NCI-H2196 (cell line): ENCODE measurements at regions not wholly inside any gene's neighbourhood (a gene's known extent, or its start where the extent isn't known, plus 50 kb on each side); places are given as distances from the start of the nearest gene placed in this dataset.
"Not testable (repeated sequence)": the region's sequence is repeated elsewhere in the genome, so short reads cannot be mapped to it uniquely, and the experiment has no call there.

ENCODE experiments used
- DNase-seq: peaks from one replicate; lab custom pipeline; 2025; ENCODE audit not compliant: unreplicated experiment; lab: John Stamatoyannopoulos, UW

DNA sequence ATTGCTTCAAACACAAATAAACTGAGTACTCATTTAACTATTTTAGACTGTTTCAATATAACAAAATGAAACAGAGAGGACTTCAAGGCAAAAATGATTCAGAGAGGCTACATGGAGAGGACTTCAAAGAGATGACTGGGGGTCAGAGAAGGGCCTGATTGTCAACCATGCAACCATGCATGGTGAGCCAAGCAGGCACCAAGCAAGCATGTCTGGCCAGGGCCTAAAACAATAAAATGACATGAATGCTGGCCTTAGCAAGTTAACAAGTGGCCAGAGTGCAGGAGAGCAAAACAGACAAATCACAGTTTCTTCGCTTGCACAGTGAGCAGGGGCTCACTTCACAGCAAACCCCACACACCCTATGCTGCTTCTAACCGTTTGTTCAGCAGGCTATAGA is 356.5 kb upstream of the MTPN start:
- DNase-seq = no peak

DNA sequence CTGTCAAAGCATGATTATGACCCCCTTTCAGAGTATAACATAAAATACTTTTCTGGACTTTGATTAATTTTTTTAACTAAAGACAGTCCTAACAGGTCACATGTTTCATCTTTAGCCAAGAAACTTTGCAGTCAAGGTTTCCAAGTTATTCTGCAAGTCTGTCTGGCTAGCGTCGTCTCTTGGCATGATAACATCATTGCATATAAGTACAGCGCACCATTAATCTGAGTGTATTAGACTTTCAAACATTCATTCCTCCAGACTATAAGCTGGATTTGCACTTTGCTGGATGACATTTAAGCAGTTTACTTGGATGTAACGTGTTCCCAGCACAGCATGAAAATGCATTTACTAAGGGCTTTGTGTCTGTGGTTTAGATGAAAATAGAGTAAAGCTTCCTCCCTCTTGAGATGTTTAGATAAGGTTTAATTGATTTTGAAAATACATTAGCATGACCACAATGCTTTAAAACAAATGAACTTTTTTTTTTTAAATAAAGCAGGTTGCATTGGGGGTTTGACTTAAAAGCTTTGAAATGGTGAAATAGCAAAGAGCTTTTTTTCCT is 349.0 kb upstream of the MTPN start:
- DNase-seq = no peak

DNA sequence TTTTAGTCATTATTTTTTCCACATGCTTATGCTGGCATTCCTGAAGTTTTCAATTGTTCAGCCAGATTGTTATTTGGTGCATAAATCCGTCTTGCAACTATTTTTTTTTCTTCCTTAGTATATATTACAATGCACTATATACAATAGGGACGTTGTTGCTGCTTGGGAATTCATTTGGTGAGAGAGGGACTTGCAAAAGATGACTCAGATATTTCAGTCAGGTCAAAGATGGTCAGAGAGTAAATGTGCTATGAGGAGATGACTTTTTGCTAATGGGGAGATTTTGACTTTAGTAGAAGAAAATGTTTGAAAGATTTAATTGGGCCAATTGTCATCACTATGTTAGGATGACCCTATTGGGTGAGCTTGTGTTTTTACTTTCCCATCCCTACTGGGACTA is 348.4 kb upstream of the MTPN start:
- no peak for DNase-seq

DNA sequence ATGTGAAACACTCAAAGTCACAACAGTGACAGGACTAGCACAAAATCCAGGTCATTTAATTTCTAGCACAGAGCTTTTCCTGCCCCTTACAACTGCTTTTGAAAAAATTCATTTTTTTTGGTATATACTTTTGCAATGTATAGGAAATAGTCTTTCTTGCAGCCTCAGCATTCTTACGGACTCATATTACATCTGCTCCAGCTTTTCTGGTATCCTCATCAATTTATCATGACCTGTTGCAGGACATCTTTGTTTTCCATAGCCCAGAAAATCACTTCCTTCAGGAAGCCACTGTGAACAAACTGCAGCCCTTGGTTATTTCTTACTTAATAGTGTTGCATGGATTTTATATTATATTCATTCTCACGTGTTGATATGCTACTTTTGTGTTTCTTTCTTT is 347.9 kb upstream of the MTPN start:
- DNase-seq = no peak

DNA sequence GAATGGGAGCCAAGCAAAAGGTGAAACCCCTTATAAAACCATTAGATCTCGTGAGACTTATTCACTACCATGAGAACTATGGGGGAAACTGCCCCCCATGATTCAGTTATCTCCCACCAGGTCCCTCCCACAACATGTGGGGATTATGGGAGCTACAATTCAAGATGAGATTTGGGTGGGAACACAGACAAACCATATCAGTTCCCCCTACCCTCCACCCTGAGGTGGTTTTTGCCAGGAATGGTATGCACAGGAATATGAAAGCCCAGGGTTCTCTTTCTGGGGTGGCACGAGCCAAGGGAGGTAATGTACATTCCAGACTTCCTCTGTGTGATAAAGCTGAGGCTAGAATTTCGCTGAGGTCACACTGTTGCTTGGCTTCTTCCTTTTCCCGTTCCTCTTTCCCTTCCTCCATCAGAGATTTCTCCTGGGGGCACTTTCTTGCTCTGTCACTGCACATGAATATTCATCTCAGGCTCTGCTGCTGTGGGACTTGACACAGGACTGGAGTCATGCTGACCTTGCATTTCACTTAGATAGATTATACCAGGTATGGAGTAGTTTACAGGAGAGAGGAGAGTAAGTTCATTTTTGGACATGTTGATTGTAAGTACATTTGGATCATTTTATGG is 347.0 kb upstream of the MTPN start:
- no peak for DNase-seq

DNA sequence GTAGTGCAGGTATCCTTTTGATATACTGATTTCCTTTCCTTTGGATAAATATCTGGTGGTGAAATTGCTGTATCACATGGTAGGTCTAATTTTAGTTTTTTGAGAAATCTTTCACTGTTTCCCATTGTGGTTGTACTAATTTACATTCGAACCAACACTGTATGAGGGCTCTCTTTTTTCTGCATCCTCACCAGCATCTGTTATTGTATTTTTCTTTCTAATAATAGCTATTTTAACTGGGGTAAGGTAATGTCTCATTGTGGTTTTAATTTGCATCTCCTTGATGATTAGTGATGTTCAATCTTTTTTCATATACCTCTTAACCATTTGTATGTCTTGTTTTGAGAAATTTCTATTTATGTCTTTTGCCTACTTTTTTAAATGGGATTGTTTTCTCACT is 335.4 kb upstream of the MTPN start:
- no peak for DNase-seq

DNA sequence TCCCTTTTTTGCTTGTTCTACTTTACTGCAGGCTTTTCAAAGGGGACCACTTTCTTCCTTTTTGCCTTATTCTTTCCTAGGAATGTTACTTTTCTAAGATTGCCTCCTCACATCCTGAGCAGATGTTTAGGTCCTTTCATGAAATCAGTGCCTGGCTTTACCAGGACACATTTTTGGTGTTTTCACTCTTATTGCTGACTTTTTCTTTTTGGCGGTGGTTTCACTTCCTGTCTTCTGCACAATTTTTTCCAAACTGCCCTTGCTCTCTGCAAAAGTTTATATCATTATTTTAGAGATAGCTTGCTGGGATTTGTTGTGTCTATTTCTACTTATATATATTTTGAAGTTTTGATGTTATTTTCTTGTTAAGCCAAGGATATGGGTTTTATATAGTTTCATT is 332.2 kb upstream of the MTPN start:
- no peak for DNase-seq

DNA sequence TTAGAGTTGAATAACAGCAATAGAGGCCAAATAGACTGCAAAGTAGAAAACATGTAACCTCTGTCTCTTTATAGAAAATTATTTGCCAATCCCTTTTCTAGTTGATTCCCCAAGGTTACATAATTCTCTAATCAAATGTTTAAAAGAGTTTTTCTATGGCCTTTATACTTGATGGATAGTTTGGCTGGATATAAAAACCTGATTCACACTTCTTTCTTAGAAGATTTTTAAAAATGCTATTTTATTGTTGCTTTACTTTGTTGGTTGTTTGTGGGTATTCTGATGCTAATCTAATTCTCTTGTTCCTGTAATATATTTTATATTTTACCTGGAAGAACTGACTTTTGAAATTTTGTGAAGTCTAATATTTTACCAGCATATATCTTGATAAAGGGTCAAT is 331.1 kb upstream of the MTPN start:
- DNase-seq = no peak

DNA sequence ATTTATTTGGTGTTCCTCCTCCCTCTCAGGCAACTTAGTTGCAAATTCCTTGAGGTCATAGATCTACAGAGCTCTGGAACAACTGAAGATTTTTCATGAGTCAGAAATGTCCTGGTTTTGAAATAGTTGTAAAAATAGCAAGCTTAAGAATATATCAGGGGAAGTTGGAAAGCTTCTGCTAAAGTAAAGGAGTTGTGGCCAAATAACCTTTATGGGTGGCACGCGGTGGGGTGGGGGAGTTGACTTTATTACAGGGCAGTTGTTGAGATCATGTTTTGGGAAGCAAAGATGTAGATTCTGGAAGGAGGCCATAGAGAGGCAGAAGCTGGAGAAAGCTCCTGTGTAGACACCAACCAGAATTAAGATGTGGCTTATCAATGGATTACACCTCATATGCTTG is 326.0 kb upstream of the MTPN start:
- no peak for DNase-seq

DNA sequence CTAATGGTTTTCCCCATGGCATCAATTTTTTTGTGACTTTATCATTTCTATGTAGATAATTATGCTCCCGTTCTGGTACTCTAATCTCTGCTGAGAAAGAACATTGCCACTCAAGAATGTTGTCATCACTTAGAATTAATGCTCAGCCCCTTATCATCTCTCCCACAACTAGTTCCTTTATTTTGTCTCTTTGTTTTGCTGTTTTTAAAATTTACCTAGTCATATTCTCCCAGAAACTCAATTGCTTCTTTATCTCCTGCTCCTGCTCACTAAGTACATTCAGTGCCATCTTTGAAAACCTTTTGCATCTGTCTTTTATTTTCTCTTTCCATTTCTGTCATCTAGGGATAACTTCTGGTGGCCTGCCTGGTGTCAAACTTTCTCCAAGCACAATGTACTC is 324.9 kb upstream of the MTPN start:
- no peak for DNase-seq

DNA sequence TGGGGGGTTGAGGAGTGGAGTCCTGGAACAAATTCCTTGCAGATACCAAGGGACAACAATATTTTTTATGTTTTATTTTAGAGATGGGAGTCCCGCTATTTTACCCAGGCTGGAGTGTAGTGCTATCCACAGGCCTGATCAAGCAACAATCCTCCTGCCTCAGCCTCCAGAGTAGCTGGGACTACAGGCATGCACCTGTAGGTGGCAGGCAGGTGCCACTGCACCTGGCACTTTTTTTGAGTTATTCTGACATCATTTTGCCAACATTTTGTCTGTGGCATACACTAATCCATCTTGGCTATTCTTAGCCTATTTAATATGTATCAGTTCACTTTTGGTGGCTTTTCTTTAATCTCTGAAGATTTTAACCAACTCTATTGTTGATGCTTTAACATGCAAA is 317.8 kb upstream of the MTPN start:
- DNase-seq = no peak

DNA sequence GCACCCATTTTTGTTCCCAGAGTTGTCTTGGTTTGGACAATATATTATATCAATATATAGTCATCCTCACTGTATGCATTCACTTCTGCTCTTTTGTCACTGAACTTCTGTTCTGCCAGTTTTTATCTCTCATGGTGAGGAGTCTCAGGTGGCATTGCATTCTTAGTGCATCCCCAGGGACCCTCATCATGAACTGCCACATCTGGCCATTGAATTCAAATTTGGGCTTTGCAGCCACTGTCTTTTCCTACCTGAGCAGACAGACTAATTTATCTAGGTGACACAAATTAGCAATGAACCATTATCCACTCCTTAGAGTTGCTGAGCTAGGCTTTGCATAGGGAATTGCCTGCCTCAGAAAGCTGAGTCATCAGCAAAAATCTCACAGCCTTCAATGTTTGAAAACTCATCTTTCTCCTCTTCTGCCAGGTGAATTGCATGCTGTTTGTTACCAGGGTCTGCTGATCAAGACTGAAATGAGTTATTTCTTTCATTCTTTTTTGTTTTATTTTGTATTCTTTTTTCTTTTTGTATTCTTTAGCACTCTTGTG is 316.8 kb upstream of the MTPN start:
- no peak for DNase-seq

DNA sequence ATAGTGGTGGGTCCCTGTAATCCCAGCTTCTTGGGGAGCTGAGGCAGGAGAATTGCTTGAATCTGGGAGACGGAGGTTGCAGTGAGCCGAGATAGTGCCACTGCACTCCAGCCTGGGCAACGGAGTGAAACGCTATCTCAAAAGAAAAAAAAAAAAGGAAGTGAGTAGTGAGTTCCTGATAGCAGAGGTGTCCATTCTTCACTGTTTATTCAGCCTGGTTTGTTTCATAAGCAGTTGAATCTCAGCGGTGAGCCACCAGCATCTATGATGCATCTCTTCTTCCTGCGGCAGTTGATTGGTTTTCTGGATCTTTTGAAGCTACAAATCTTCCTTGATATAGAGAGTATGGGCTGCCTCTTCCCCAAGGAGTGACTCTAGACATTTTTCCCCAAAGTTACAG is 316.1 kb upstream of the MTPN start:
- DNase-seq = no peak

DNA sequence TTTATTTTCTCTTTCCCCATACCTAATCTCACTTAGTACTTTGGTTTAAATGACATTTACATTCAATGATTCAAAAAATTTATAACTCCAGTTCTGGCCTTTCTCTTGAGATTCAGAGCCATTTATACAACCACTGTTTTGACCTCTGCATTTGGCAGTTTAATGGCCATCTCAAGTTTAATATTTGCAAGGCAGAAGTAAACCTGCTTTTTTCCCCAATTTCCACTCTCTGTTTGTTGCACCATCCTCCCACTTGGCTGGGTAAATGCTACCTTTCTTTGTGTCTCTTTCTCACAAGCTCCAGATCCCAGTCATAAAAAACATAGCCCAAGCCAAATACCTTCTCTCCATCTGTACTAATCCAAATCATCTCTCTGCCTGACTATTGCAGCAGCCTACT is 315.2 kb upstream of the MTPN start:
- DNase-seq = no peak

DNA sequence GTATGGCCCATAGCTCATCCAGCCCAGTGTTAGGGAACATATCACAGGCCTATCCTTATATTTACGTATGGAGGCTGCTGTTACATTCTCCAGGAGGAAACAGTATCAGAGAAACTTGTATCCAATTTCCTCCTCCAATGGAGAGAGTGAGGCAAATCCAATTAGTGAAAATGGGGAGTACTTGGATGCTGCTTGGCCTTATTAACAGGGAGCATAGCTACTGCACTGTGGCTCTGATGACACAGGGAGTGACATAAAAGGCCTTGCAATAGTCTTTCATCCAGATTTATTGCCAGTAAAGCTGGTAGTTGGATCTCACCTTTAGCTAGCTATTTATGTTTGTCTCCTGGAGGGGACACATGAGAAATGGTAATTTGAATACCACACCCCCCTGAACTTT is 313.2 kb upstream of the MTPN start:
- DNase-seq = no peak

DNA sequence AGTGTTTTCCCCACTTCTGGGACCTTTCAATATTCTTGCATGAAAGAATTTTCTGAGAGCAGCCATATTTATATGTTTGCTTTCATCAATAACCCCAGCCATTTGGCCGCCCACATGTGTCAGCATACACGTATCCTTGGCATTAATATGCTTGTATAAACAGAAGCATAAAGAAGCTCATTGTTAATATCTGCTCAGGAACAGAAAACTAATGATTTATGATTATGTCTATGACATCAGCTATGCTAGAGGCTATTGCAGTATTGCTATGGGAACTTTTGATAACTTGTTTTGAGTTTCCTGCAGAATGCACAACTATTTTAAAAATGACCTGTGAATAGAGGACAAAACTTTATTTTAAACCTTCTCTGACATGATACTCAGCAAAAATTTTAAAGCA is 300.9 kb upstream of the MTPN start:
- DNase-seq = no peak

DNA sequence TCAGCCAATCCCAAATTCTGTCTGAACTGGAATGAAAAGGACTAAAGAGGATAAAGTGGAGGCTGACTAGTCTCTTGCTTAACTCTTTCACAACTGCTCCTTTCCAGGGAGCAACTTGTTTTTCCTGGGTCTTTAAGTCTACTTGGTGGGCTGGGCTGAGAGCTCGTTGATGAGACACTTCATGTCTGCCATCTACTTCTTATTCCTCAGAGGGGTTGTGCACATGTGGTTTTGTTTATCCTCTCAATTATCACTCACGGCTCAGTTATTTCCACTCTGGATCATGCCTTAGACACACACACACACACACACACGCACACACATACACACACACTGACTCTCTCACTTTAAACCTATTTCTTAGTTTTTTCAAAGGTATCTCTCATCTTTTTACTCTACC is 298.6 kb upstream of the MTPN start:
- no peak for DNase-seq

DNA sequence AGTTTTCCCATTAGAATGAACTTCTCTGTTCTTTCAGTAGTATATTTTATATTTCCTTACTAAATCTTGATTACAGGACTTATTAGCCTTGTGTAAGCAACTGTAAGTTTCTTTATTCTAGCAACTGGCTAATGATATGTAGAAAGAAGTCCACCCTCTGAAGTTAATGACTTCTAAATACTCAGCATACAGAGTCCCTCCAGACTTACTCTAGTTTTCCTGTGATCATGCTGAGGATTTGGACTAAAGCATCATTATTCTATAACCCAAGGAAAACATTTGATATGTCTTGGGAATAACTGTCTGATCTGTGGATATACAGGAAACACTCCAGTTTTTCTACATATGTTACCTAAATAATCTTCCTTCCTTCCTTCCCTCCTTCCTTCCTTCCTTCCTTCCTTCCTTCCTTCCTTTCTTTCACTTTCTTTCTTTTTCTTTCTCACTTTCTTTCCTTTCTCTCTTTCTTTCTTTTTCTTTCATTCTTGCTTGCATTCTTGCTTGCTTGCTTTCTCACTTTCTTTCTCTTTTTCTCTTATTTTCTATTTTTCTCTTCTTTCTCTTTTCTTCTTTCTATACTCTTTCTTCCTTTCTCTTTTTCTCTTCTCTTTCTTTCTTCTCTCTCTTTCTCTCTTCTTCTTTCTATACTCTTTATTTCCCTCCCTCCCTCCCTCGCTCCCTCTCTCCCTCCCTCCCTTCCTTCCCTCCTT is 297.6 kb upstream of the MTPN start:
- no peak for DNase-seq

DNA sequence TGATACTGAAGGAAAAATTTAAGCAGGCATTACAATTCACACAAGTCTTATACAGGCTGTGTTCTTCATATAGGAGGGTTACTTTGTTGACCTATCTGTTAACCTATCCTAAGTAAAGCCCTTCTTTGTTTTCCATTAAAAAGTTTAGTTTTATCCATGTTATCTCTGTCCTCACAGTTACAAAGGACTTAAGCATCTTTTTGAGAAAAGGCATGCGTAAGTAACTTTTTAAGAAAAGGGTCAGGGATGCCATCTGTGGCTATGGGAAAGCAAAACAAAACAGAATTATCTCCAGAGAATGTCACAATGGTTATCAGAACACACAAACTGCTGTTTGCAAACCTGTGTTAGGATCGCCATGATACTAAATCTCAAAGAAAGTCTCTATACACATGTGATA is 295.8 kb upstream of the MTPN start:
- DNase-seq = no peak

DNA sequence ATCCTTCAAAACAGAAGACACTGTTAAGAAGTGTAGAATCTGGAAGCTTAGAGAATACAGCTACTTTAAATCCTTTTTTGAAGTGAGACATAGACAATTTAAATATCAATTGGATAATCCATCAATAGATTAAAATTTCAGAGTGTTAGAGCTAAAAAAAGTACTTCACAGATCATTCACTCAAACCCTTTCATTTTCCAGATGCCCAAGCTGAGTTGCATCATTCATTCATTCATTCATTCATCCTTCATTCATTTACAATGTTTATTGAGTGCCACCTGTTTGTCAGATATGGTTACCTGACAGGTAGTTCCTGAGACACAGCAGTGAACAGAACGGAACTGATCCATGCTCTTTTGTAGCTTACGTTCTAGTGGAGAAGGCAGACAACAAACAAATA is 290.7 kb upstream of the MTPN start:
- no peak for DNase-seq

DNA sequence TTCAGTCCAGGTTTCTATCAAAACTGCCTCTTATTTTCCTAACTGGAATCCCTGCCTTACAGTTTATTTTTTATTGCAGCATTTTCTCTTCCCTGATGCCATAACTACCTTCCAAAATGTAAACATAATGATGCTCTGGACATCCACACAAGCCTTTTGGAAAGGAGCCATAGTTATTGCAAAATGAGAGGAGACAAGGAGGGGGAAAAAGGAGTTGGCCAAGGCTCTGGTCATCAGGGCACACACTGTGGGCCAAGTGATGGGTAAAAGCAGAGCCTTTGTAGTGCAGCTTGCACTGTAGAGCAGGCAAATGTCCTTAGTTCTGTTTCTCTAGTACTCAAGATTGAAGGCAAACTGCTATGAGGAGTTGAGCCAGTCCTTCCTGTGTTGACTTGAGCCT is 289.3 kb upstream of the MTPN start:
- no peak for DNase-seq

DNA sequence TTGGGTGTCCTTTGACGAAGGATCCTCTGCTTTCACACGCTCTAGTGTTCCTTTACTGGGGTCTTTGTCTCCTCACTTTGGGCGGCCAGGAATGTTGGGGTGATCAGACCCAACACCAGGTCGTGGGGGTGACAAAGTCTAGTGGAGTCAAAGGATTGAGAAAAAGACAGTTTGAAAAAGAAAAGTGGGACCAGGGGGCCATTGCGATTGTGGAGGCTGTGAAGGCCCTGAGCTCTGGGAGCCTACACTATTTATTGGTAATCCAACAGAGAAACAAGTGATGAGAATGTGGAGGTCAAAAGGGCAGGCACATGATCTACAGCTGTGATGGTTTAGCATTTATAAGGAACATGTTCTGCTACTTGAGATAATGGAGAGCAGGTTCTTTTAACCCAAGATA is 287.1 kb upstream of the MTPN start:
- not testable (repeated sequence) for DNase-seq
